ENCODE measurements at regions not wholly inside any gene's neighbourhood (a gene's known extent, or its start where the extent isn't known, plus 50 kb on each side); places are given as distances from the start of the nearest gene placed in this dataset.

DNA sequence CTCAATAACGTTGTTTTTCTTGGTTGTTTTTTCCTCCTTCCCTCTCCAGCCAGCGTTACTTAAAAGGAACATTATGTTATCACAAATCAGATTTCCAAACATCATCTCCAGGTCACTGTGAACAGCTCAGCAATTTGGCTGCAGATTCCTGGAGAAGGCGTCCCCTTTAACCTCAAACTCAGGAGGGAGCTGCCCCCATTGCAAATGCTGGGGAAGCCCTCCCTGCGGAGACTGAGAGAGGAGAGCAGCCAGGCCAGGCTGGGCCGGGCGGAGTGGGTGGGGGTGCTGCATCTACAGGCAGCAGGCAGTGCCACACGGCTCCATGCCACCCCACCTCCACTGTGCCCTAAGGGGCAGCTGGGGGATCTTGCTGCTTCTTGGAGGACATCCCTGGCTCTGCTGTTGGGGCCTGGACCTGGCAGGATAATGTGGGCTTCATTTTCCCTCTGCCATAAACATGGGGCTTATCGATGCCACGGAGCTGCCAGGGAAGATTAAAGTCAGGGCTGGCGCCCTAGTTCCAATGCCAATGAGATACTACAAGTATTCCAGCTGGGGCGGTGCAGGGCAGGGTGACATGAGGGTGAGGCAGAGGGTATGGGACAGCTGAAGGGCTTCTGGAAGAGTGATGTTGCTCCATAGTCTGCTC, 148.8 kb downstream of the PJA1 start:
- no peak for DNase-seq (ENCODE audit: low read depth)
- no peak overlapping the region for H3K4me3 ChIP-seq (ENCODE audit: low read depth, low read length)
- TF ChIP-seq, protein P1, sequence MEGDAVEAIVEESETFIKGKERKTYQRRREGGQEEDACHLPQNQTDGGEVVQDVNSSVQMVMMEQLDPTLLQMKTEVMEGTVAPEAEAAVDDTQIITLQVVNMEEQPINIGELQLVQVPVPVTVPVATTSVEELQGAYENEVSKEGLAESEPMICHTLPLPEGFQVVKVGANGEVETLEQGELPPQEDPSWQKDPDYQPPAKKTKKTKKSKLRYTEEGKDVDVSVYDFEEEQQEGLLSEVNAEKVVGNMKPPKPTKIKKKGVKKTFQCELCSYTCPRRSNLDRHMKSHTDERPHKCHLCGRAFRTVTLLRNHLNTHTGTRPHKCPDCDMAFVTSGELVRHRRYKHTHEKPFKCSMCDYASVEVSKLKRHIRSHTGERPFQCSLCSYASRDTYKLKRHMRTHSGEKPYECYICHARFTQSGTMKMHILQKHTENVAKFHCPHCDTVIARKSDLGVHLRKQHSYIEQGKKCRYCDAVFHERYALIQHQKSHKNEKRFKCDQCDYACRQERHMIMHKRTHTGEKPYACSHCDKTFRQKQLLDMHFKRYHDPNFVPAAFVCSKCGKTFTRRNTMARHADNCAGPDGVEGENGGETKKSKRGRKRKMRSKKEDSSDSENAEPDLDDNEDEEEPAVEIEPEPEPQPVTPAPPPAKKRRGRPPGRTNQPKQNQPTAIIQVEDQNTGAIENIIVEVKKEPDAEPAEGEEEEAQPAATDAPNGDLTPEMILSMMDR (conservative IDR thresholded peaks at IDR 0.05; ENCODE audit: low read depth, low read length), result no peak

- H3K4me3 ChIP-seq (ENCODE audit: low read depth, low read length), result no peak overlapping the region
- TF ChIP-seq, protein P1 (conservative IDR thresholded peaks at IDR 0.05; ENCODE audit: low read depth, low read length), result no peak
- DNase-seq (ENCODE audit: low read depth), result no peak
Measured at GRCh38 chrX:69015564-69016292, 149.5 kb downstream of the PJA1 start.

GRCh38 chrX:69015156-69015555, 150.1 kb downstream of the PJA1 start:
- H3K4me3 ChIP-seq (ENCODE audit: low read depth, low read length), result no peak overlapping the region
- DNase-seq (ENCODE audit: low read depth), result no peak
- TF ChIP-seq, protein P1 (conservative IDR thresholded peaks at IDR 0.05; ENCODE audit: low read depth, low read length), result no peak

DNA sequence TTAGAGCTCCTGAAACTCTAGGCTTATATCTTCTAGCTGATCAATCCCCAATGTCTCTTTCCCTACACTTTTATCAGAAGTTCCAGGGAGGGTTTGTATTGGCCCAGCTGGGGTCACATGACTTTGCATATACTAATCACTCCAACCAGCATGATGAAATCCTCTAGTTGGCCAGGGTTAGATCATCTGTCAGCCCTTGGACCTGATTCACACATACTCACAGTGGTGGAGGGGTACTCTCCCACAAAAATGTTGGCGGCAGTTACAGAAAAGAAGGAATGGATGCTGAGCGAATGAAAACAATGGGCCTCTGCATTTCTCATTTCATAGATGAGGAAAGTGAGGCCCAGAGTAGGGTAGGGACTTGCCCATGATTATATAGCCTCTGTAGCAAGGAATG, 151.1 kb downstream of the PJA1 start:
- H3K4me3 ChIP-seq (ENCODE audit: low read depth, low read length), result no peak overlapping the region
- DNase-seq (ENCODE audit: low read depth), result no peak
- TF ChIP-seq, protein P1 (conservative IDR thresholded peaks at IDR 0.05; ENCODE audit: low read depth, low read length), result no peak

DNA sequence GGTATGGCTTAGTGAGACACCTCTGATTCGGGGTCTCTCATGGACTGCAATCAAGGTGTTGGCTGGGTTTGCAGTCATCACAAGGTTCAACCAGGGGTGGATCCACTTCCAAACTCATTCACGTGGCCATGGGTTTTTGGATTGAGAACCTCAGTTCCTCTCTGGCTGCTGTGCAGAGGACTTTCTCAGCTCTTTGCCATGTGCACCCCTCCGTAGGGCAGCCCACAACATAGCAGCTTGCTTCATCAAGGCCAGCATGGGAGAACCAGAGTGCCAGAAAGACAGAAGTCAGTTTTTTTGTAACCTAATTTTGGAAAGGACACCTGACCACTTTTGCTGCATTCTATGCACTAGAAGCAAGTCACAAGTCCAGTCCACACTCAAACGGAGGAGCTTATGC, 154.9 kb downstream of the PJA1 start:
- no peak overlapping the region for H3K4me3 ChIP-seq (ENCODE audit: low read depth, low read length)
- DNase-seq (ENCODE audit: low read depth), result no peak
- TF ChIP-seq, protein P1 (conservative IDR thresholded peaks at IDR 0.05; ENCODE audit: low read depth, low read length), result no peak

GRCh38 chrX:69000877-69001276, 164.4 kb downstream of the PJA1 start:
- no peak overlapping the region for H3K4me3 ChIP-seq (ENCODE audit: low read depth, low read length)
- TF ChIP-seq, protein P1 (conservative IDR thresholded peaks at IDR 0.05; ENCODE audit: low read depth, low read length), result no peak
- no peak for DNase-seq (ENCODE audit: low read depth)

DNA sequence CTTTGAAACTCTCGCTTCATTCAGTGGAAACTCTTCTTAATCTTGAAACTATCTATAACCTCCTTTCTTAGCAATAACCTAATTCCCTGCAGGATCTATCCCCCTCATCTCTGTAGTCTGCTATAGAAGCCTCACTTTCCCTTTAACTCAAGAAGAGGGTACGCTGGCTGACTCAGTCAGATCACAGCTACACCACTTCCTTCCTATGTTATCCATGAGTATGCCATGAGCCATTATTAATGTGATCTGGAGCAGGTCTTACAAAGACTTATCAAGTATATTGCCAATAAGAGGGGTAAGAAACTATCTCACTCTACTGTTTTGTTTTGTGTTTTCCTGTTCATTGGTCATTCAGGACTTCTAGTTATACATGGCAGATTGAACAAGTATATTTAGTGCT, 165.3 kb downstream of the PJA1 start:
- no peak for DNase-seq (ENCODE audit: low read depth)
- H3K4me3 ChIP-seq (ENCODE audit: low read depth, low read length), result no peak overlapping the region
- TF ChIP-seq, protein P1 (conservative IDR thresholded peaks at IDR 0.05; ENCODE audit: low read depth, low read length), result no peak
